Psoas muscle (tissue), 7 donors: ENCODE measurements at regions not wholly inside any gene's neighbourhood (a gene's known extent, or its start where the extent isn't known, plus 50 kb on each side); places are given as distances from the start of the nearest gene placed in this dataset.

Source experiments
- ATAC-seq, 4 donors: fragments of 200-7000 bp; cut with Tn5 transposase; one replicate each; pipeline ENCODE4 v1.9.1; 2020; ENCODE audit warnings: moderate library complexity in 3 of 4, mild to moderate bottlenecking in 2 of 4
- DNase-seq, 2 donors: peaks; one replicate each; pipeline ENCODE4 v3.0.0-alpha.2; 2020
- H3K27ac ChIP-seq: fragments of 200-600 bp; one replicate; pipeline ENCODE4 v1.8.0; 2022
- H3K27me3 ChIP-seq, 3 donors: fragments of 200-600 bp in 1 of 3; one replicate each; pipeline versions ENCODE4 v1.6.1 to v1.8.0; 2013 to 2022; ENCODE audit warnings: low read length in 2 of 3, mild to moderate bottlenecking in 2 of 3, moderate library complexity in 1 of 3; ENCODE audit not compliant: insufficient read depth in 3 of 3
- H3K36me3 ChIP-seq, 2 donors: fragments of 200-600 bp in 1 of 2; one replicate each; pipeline versions ENCODE4 v1.6.1 to v1.8.0; 2013 to 2022; ENCODE audit warnings: low read depth in 1 of 2, mild to moderate bottlenecking in 1 of 2, moderate library complexity in 1 of 2; ENCODE audit not compliant: insufficient read depth in 1 of 2
- H3K4me1 ChIP-seq: fragments of 200-600 bp; one replicate; pipeline ENCODE4 v1.8.0; 2022
- H3K4me3 ChIP-seq: fragments of 200-600 bp; one replicate; pipeline ENCODE4 v1.8.0; 2022; ENCODE audit warnings: mild to moderate bottlenecking
- H3K9me3 ChIP-seq: fragments of 200-600 bp; one replicate; pipeline ENCODE4 v1.8.0; 2022
- CTCF ChIP-seq: fragments of 200-600 bp; IDR thresholded peaks from one replicate; pipeline ENCODE4 v1.8.0; 2022; ENCODE audit warnings: antibody characterized with exemption
- WGBS, 3 donors: extraction: QIAGEN DNeasy Blood & Tissue Kit; methylation state at CpG; one replicate each; pipeline versions ENCODE4 v1.1.6 to v1.1.7; 2013; 5-methylcytosine and 5-hydroxymethylcytosine counted together
- intact Hi-C, 2 donors: fragments of 100-400 bp; cut with DNase I; formaldehyde crosslinking; loops; one replicate each; pipeline versions ENCODE4 v1.11.0 to v1.14.2; 2022
- donor health status: healthy with polysubstance abuse.
- donor health status: DM: no; HTN: no; CAD: no; lungs with moderate emphysema.
- donor health status: Bipolar disorder and iron deficiency.
- donor health status: healthy.
- donor health status: DM: yes; HTN: yes; CAD: no.
- donor health status: DM: no; HTN: no; CAD: no.
- donor health status: DM: yes; HTN: yes; CAD: no.

- DNase-seq (no peak), ATAC-seq (peak in 1 of 4 donors; percentile 33)
- H3K27ac ChIP-seq = no peak overlapping the region
- no peak overlapping the region for H3K4me3 ChIP-seq
- H3K27me3 ChIP-seq = no peaks in the 10 kb centered on the region
- no peaks in the 10 kb centered on the region for H3K9me3 ChIP-seq
- intact Hi-C loops = no loop called here
- WGBS, 3 donors = 27 to 36% (median 29%) methylated on average over 5 of the region's 5 CpGs
- no peaks in the 10 kb centered on the region for H3K36me3 ChIP-seq
- no peak for TF ChIP-seq CTCF
- H3K4me1 ChIP-seq = peaks cover 23% of the 10 kb centered on the region
Observed at GRCh38 chr5:89988998-89989655, 420.4 kb downstream of the CETN3 start.

GRCh38 chr5:89988129-89988810 lies 421.3 kb downstream of the CETN3 start:
- no peak overlapping the region for H3K27ac ChIP-seq
- ATAC-seq = peak in 2 of 4 donors; percentile 67 to 68

GRCh38 chr5:89983216-89983615 lies 426.3 kb downstream of the CETN3 start:
- intact Hi-C loops = no loop called here
- no peak overlapping the region for H3K27ac ChIP-seq
- no peak overlapping the region for H3K4me3 ChIP-seq
- DNase-seq (no peak), ATAC-seq (no peak)
- H3K36me3 ChIP-seq = no peaks in the 10 kb centered on the region
- no peaks in the 10 kb centered on the region for H3K27me3 ChIP-seq
- no peaks in the 10 kb centered on the region for H3K9me3 ChIP-seq
- no peak for TF ChIP-seq CTCF
- H3K4me1 ChIP-seq = peaks cover 14% of the 10 kb centered on the region
- WGBS, 3 donors = 64 to 80% (median 66%) methylated on average over 5 of the region's 5 CpGs

More at GRCh38 chr5:89988129-89988810, 421.3 kb downstream of the CETN3 start:
- 50 to 56% (median 51%) methylated on average over 5 of the region's 5 CpGs for WGBS, 3 donors
- no peak for TF ChIP-seq CTCF
- H3K9me3 ChIP-seq = no peaks in the 10 kb centered on the region
- DNase-seq = no peak
- H3K4me1 ChIP-seq = peaks cover 23% of the 10 kb centered on the region
- H3K4me3 ChIP-seq = no peak overlapping the region
- no peaks in the 10 kb centered on the region for H3K36me3 ChIP-seq
- intact Hi-C loops = no loop called here
- H3K27me3 ChIP-seq = no peaks in the 10 kb centered on the region

GRCh38 chr5:89981878-89982773 lies 427.4 kb downstream of the CETN3 start:
- Histone ChIP-seq H3K9me3 (no peaks in the 10 kb centered on the region), H3K4me1 (peaks cover 9% of the 10 kb centered on the region), H3K27ac (no peak overlapping the region), H3K36me3 (no peaks in the 10 kb centered on the region), H3K4me3 (no peak overlapping the region), H3K27me3 (no peaks in the 10 kb centered on the region)
- TF ChIP-seq CTCF = no peak
- intact Hi-C loops = no loop called here
- DNase-seq (no peak), ATAC-seq (no peak)
- 68 to 72% (median 72%) methylated on average over 6 of the region's 6 CpGs for WGBS, 3 donors
